ENCODE measurements at regions not wholly inside any gene's neighbourhood (a gene's known extent, or its start where the extent isn't known, plus 50 kb on each side); places are given as distances from the start of the nearest gene placed in this dataset.

DNA sequence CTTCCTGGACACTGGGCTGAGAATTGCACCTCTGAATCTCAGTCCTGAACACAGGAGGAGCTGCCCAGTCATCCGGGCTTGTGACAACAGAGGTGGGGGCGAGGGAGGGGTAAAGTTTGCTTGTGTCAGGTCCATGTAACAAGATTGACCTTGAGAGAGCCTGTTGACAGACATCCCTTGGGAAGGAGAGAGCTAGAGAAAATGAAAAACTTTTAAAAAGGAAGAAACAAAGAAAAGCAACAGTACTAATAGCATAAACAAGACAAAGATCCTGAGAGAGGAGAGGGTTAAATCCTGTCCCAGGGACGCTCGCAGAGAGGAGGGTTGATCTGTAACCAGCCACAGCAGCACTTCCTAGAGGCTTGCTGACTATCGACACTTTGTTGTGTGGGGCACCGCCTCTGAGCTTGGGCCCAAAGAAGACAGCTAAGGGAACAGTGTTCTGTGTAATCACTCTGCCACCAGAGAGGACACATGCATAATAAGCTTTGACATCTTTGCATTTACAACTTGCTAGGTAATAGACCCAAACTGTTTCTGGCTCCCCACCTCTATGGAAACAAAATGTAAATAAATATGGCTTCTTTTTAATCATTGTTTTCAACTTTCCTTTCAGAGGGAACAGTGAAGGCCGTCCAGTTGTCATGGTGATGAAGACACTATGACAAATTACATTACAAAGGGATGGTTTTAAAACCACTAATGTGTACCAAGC is 363.7 kb downstream of the CSNK1G3 start:
- H3K4me1 Mint-ChIP-seq, result peaks cover 3% of the 10 kb centered on the region
- peaks cover 0 to 7% of the 10 kb centered on the region in 2 donors for H3K9me3 ChIP-seq (replicated peaks in 1 of 2; ENCODE audit: control insufficient read depth in 1 of 2, insufficient read depth in 1 of 2, low read length in 2 of 2)
- H3K4me1 ChIP-seq (ENCODE audit: control insufficient read depth in 1 of 2, insufficient read depth in 2 of 2, low read length in 2 of 2), result no peaks in the 10 kb centered on the region
- intact Hi-C loops (cut with micrococcal nuclease), result no loop called here
- H3K27ac ChIP-seq (ENCODE audit: low read depth in 1 of 2, low read length in 2 of 2), result no peak overlapping the region
- no peak overlapping the region for H3K9ac ChIP-seq (ENCODE audit: insufficient read depth, low read length, poor library complexity, severe bottlenecking)
- no peak overlapping the region for H3K4me3 Mint-ChIP-seq
- no peaks in the 10 kb centered on the region for H3K36me3 ChIP-seq (replicated peaks in 1 of 2; ENCODE audit: control insufficient read depth in 1 of 2, insufficient read depth in 2 of 2, low read length in 2 of 2)
- H3K4me2 ChIP-seq (replicated peaks; ENCODE audit: extremely low read depth, low read length, poor library complexity, severe bottlenecking), result no peak overlapping the region
- no peak overlapping the region for H2AFZ ChIP-seq (ENCODE audit: insufficient read depth, low read depth, low read length, poor library complexity, severe bottlenecking)
- no peaks in the 10 kb centered on the region for H3K27me3 Mint-ChIP-seq (ENCODE audit: low read depth in 3 of 3)
- no peaks in the 10 kb centered on the region for H3K36me3 Mint-ChIP-seq
- TF ChIP-seq, protein P1, sequence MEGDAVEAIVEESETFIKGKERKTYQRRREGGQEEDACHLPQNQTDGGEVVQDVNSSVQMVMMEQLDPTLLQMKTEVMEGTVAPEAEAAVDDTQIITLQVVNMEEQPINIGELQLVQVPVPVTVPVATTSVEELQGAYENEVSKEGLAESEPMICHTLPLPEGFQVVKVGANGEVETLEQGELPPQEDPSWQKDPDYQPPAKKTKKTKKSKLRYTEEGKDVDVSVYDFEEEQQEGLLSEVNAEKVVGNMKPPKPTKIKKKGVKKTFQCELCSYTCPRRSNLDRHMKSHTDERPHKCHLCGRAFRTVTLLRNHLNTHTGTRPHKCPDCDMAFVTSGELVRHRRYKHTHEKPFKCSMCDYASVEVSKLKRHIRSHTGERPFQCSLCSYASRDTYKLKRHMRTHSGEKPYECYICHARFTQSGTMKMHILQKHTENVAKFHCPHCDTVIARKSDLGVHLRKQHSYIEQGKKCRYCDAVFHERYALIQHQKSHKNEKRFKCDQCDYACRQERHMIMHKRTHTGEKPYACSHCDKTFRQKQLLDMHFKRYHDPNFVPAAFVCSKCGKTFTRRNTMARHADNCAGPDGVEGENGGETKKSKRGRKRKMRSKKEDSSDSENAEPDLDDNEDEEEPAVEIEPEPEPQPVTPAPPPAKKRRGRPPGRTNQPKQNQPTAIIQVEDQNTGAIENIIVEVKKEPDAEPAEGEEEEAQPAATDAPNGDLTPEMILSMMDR (IDR thresholded peaks at IDR 0.05), result no peak
- no peaks in the 10 kb centered on the region for H4K20me1 ChIP-seq (ENCODE audit: insufficient read depth, low read length)
- 43% methylated on average over 5 of the region's 7 CpGs for WGBS (ENCODE audit: insufficient coverage)
- peaks cover 0 to 5% (median 1%) of the 10 kb centered on the region in 7 donors for H3K9me3 Mint-ChIP-seq
- no peak overlapping the region for H3K27ac Mint-ChIP-seq
- no peaks in the 10 kb centered on the region for H3K27me3 ChIP-seq (ENCODE audit: control insufficient read depth in 2 of 2, insufficient read depth in 2 of 2, low read length in 2 of 2)
- no peak overlapping the region for H3K4me3 ChIP-seq (replicated peaks in 1 of 3; ENCODE audit: low read depth in 2 of 3, low read length in 3 of 3)
- no peaks in the 10 kb centered on the region for H3K79me2 ChIP-seq (ENCODE audit: insufficient read depth, low read length)
- no peak for DNase-seq

DNA sequence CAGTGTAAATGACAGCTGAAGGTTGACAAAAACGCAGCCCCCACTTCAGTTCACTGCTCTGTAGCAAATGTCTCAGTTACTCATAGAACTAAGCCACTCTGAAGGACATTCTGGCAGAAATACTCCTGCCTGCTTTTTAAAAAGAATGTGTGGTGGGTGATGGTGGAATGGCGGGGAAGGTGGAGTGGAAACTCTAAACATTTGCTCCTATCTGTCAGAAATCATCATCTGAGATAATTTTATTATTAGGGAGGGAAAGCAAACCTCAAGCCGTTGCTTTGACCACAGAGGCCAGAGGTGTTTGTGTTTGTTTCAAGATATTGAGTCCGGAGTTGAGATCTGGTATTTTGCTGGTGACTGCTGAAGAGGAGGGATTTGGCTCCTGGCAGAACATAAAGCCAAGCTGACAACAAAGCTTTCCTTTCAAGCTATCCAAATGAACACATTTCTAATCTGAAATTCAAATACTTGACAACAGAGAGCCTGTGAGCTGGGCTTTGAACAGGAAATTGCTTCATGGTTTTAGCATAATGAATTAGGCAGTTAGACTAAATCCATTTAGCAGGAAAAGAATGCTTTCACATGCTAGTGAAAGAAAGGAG is 362.7 kb downstream of the CSNK1G3 start:
- peaks cover 0 to 5% (median 1%) of the 10 kb centered on the region in 7 donors for H3K9me3 Mint-ChIP-seq
- intact Hi-C loops (cut with micrococcal nuclease), result no loop called here
- H3K4me1 ChIP-seq (ENCODE audit: control insufficient read depth in 1 of 2, insufficient read depth in 2 of 2, low read length in 2 of 2), result no peaks in the 10 kb centered on the region
- DNase-seq, result no peak
- peaks cover 3% of the 10 kb centered on the region for H3K4me1 Mint-ChIP-seq
- H3K9me3 ChIP-seq (replicated peaks in 1 of 2; ENCODE audit: control insufficient read depth in 1 of 2, insufficient read depth in 1 of 2, low read length in 2 of 2), result peaks cover 0 to 7% of the 10 kb centered on the region in 2 donors
- H3K4me3 Mint-ChIP-seq, result no peak overlapping the region
- H3K27me3 Mint-ChIP-seq (ENCODE audit: low read depth in 3 of 3), result no peaks in the 10 kb centered on the region
- H3K4me3 ChIP-seq (replicated peaks in 1 of 3; ENCODE audit: low read depth in 2 of 3, low read length in 3 of 3), result no peak overlapping the region
- no CpG with 5 or more reads among the region's 4 CpGs for WGBS (ENCODE audit: insufficient coverage)
- no peaks in the 10 kb centered on the region for H3K36me3 ChIP-seq (replicated peaks in 1 of 2; ENCODE audit: control insufficient read depth in 1 of 2, insufficient read depth in 2 of 2, low read length in 2 of 2)
- no peaks in the 10 kb centered on the region for H4K20me1 ChIP-seq (ENCODE audit: insufficient read depth, low read length)
- no peak overlapping the region for H2AFZ ChIP-seq (ENCODE audit: insufficient read depth, low read depth, low read length, poor library complexity, severe bottlenecking)
- no peaks in the 10 kb centered on the region for H3K27me3 ChIP-seq (ENCODE audit: control insufficient read depth in 2 of 2, insufficient read depth in 2 of 2, low read length in 2 of 2)
- no peak overlapping the region for H3K27ac ChIP-seq (ENCODE audit: low read depth in 1 of 2, low read length in 2 of 2)
- H3K4me2 ChIP-seq (replicated peaks; ENCODE audit: extremely low read depth, low read length, poor library complexity, severe bottlenecking), result no peak overlapping the region
- no peaks in the 10 kb centered on the region for H3K36me3 Mint-ChIP-seq
- no peak overlapping the region for H3K27ac Mint-ChIP-seq
- no peak overlapping the region for H3K9ac ChIP-seq (ENCODE audit: insufficient read depth, low read length, poor library complexity, severe bottlenecking)
- TF ChIP-seq, protein P1 (IDR thresholded peaks at IDR 0.05), result no peak
- no peaks in the 10 kb centered on the region for H3K79me2 ChIP-seq (ENCODE audit: insufficient read depth, low read length)

All from CD14-positive monocyte (primary cell).